CMK (cell line): ENCODE measurements at regions not wholly inside any gene's neighbourhood (a gene's known extent, or its start where the extent isn't known, plus 50 kb on each side); places are given as distances from the start of the nearest gene placed in this dataset.
"Not testable (repeated sequence)": the region's sequence is repeated elsewhere in the genome, so short reads cannot be mapped to it uniquely, and the experiment has no call there.

Experiments used
- DNase-seq: peaks from one replicate; pipeline ENCODE4 v3.0.0-alpha.2; 2010; ENCODE audit warnings: low read depth

- DNase-seq = no peak
These were observed 471.9 kb downstream of the RPS29 start for GRCh38 chr14:49114161-49114893.

GRCh38 chr14:49106741-49107667 lies 479.2 kb downstream of the RPS29 start:
- no peak for DNase-seq

GRCh38 chr14:49105956-49106355 lies 480.2 kb downstream of the RPS29 start:
- DNase-seq = no peak

- DNase-seq = no peak
These were observed 480.7 kb downstream of the RPS29 start for GRCh38 chr14:49105512-49105911.

- DNase-seq = no peak
These were observed 493.8 kb downstream of the RPS29 start for GRCh38 chr14:49092345-49092744.

GRCh38 chr14:49089107-49089506 lies 497.1 kb downstream of the RPS29 start:
- DNase-seq = no peak

GRCh38 chr14:49073292-49073691 lies 512.9 kb downstream of the RPS29 start:
- not testable (repeated sequence) for DNase-seq

GRCh38 chr14:49058511-49058910 lies 527.7 kb downstream of the RPS29 start:
- DNase-seq = no peak

GRCh38 chr14:49057838-49058510 lies 528.2 kb downstream of the RPS29 start:
- DNase-seq = no peak

GRCh38 chr14:49056021-49056420 lies 530.2 kb downstream of the RPS29 start:
- no peak for DNase-seq

GRCh38 chr14:49052521-49052920 lies 533.7 kb downstream of the RPS29 start:
- no peak for DNase-seq

- DNase-seq = no peak
These were observed 534.7 kb downstream of the RPS29 start for GRCh38 chr14:49051328-49052060.

GRCh38 chr14:49050822-49051221 lies 535.4 kb downstream of the RPS29 start:
- DNase-seq = no peak

GRCh38 chr14:49049711-49050110 lies 536.5 kb downstream of the RPS29 start:
- DNase-seq = no peak

GRCh38 chr14:49044981-49045380 lies 541.2 kb downstream of the RPS29 start:
- DNase-seq = no peak

GRCh38 chr14:49036984-49037516 lies 549.1 kb downstream of the RPS29 start:
- DNase-seq = no peak

- DNase-seq = no peak
These were observed 549.9 kb downstream of the RPS29 start for GRCh38 chr14:49036266-49036665.

GRCh38 chr14:49033131-49033530 lies 553.0 kb downstream of the RPS29 start:
- DNase-seq = no peak

- not testable (repeated sequence) for DNase-seq
These were observed 554.5 kb downstream of the RPS29 start for GRCh38 chr14:49031710-49032109.

- DNase-seq = no peak
These were observed 566.6 kb downstream of the RPS29 start for GRCh38 chr14:49019467-49020115.

- no peak for DNase-seq
These were observed 568.7 kb downstream of the RPS29 start for GRCh38 chr14:49017447-49017846.
